ENCODE measurements at regions not wholly inside any gene's neighbourhood (a gene's known extent, or its start where the extent isn't known, plus 50 kb on each side); places are given as distances from the start of the nearest gene placed in this dataset.

GRCh38 chr1:25056536-25056935, 126.5 kb upstream of the RUNX3 start:
- H3K9me3 ChIP-seq (ENCODE audit: control insufficient read depth, insufficient read depth, low read depth, low read length), result no peaks in the 10 kb centered on the region
- TF ChIP-seq CTCF (conservative IDR thresholded peaks at IDR 0.05 in 1 of 2, IDR thresholded peaks at IDR 0.05 in 1 of 2; ENCODE audit: low read depth in 1 of 2, low read length in 2 of 2), result no peak
- no peak for TF ChIP-seq EZH2 (IDR thresholded peaks at IDR 0.05; ENCODE audit: low read length, missing control alignments)
- no peak overlapping the region for H2AFZ ChIP-seq (ENCODE audit: low read length)
- H4K20me1 ChIP-seq (ENCODE audit: control insufficient read depth, extremely low read depth, insufficient read depth, low read length), result no peaks in the 10 kb centered on the region
- H3K79me2 ChIP-seq (ENCODE audit: control insufficient read depth, insufficient read depth, low read length), result no peaks in the 10 kb centered on the region
- H3K36me3 ChIP-seq (ENCODE audit: control insufficient read depth, insufficient read depth, low read length), result no peaks in the 10 kb centered on the region
- DNase-seq (ENCODE audit: low read depth in 2 of 2), result no peak
- no peak overlapping the region for H3K27ac ChIP-seq (ENCODE audit: insufficient read depth, low read length)
- H3K4me1 ChIP-seq (ENCODE audit: control insufficient read depth, extremely low read depth, insufficient read depth, low read length), result no peaks in the 10 kb centered on the region
- H3K4me2 ChIP-seq (ENCODE audit: extremely low read depth, insufficient read depth, low read length), result no peak overlapping the region
- H3K4me3 ChIP-seq (replicated peaks in 1 of 4; ENCODE audit: control extremely low read depth in 1 of 4, insufficient read depth in 1 of 4, low read depth in 3 of 4, low read length in 4 of 4), result no peak overlapping the region
- H3K27me3 ChIP-seq (ENCODE audit: control insufficient read depth, insufficient read depth, low read length), result no peaks in the 10 kb centered on the region
- no peak overlapping the region for H3K9ac ChIP-seq (ENCODE audit: insufficient read depth, low read length)

GRCh38 chr1:25055961-25056360, 125.9 kb upstream of the RUNX3 start:
- no peak overlapping the region for H2AFZ ChIP-seq (ENCODE audit: low read length)
- H3K4me3 ChIP-seq (replicated peaks in 1 of 4; ENCODE audit: control extremely low read depth in 1 of 4, insufficient read depth in 1 of 4, low read depth in 3 of 4, low read length in 4 of 4), result no peak overlapping the region
- no peaks in the 10 kb centered on the region for H4K20me1 ChIP-seq (ENCODE audit: control insufficient read depth, extremely low read depth, insufficient read depth, low read length)
- no peak overlapping the region for H3K9ac ChIP-seq (ENCODE audit: insufficient read depth, low read length)
- TF ChIP-seq EZH2 (IDR thresholded peaks at IDR 0.05; ENCODE audit: low read length, missing control alignments) (no peak), CTCF (conservative IDR thresholded peaks at IDR 0.05 in 1 of 2, IDR thresholded peaks at IDR 0.05 in 1 of 2; ENCODE audit: low read depth in 1 of 2, low read length in 2 of 2) (no peak)
- H3K36me3 ChIP-seq (ENCODE audit: control insufficient read depth, insufficient read depth, low read length), result no peaks in the 10 kb centered on the region
- no peaks in the 10 kb centered on the region for H3K79me2 ChIP-seq (ENCODE audit: control insufficient read depth, insufficient read depth, low read length)
- H3K4me1 ChIP-seq (ENCODE audit: control insufficient read depth, extremely low read depth, insufficient read depth, low read length), result no peaks in the 10 kb centered on the region
- no peak for DNase-seq (ENCODE audit: low read depth in 2 of 2)
- no peak overlapping the region for H3K4me2 ChIP-seq (ENCODE audit: extremely low read depth, insufficient read depth, low read length)
- no peaks in the 10 kb centered on the region for H3K27me3 ChIP-seq (ENCODE audit: control insufficient read depth, insufficient read depth, low read length)
- no peak overlapping the region for H3K27ac ChIP-seq (ENCODE audit: insufficient read depth, low read length)
- no peaks in the 10 kb centered on the region for H3K9me3 ChIP-seq (ENCODE audit: control insufficient read depth, insufficient read depth, low read depth, low read length)

GRCh38 chr1:25055324-25055780, 125.3 kb upstream of the RUNX3 start:
- Histone ChIP-seq H2AFZ (ENCODE audit: low read length) (no peak overlapping the region), H3K4me2 (ENCODE audit: extremely low read depth, insufficient read depth, low read length) (no peak overlapping the region), H3K79me2 (ENCODE audit: control insufficient read depth, insufficient read depth, low read length) (no peaks in the 10 kb centered on the region), H3K9ac (ENCODE audit: insufficient read depth, low read length) (no peak overlapping the region), H4K20me1 (ENCODE audit: control insufficient read depth, extremely low read depth, insufficient read depth, low read length) (no peaks in the 10 kb centered on the region), H3K27ac (ENCODE audit: insufficient read depth, low read length) (no peak overlapping the region), H3K9me3 (ENCODE audit: control insufficient read depth, insufficient read depth, low read depth, low read length) (no peaks in the 10 kb centered on the region), H3K27me3 (ENCODE audit: control insufficient read depth, insufficient read depth, low read length) (no peaks in the 10 kb centered on the region), H3K4me3 (replicated peaks in 1 of 4; ENCODE audit: control extremely low read depth in 1 of 4, insufficient read depth in 1 of 4, low read depth in 3 of 4, low read length in 4 of 4) (no peak overlapping the region), H3K36me3 (ENCODE audit: control insufficient read depth, insufficient read depth, low read length) (no peaks in the 10 kb centered on the region), H3K4me1 (ENCODE audit: control insufficient read depth, extremely low read depth, insufficient read depth, low read length) (no peaks in the 10 kb centered on the region)
- DNase-seq (ENCODE audit: low read depth in 2 of 2), result no peak
- TF ChIP-seq CTCF (conservative IDR thresholded peaks at IDR 0.05 in 1 of 2, IDR thresholded peaks at IDR 0.05 in 1 of 2; ENCODE audit: low read depth in 1 of 2, low read length in 2 of 2), result no peak
- TF ChIP-seq EZH2 (IDR thresholded peaks at IDR 0.05; ENCODE audit: low read length, missing control alignments), result no peak
